A673 (cell line): ENCODE measurements at regions not wholly inside any gene's neighbourhood (a gene's known extent, or its start where the extent isn't known, plus 50 kb on each side); places are given as distances from the start of the nearest gene placed in this dataset.

ENCODE experiments used
- EZH2 ChIP-seq: fragments of 200-600 bp; sonication (generic); IDR thresholded peaks from 2 replicates; pipeline ENCODE4 v1.6.1; 2017; ENCODE audit warnings: borderline replicate concordance, low read depth, mild to moderate bottlenecking, mixed read lengths, antibody characterized with exemption, low read length; ENCODE audit not compliant: poor library complexity, severe bottlenecking
- TF ChIP-seq, protein P1 (sequence below): fragments of 300-800, 200-600 bp; sonication (generic); conservative IDR thresholded peaks from 2 replicates; pipeline ENCODE4 v1.5.1; 2017; ENCODE audit warnings: low read depth, mild to moderate bottlenecking, antibody characterized with exemption, low read length, moderate library complexity, mixed read lengths

DNA sequence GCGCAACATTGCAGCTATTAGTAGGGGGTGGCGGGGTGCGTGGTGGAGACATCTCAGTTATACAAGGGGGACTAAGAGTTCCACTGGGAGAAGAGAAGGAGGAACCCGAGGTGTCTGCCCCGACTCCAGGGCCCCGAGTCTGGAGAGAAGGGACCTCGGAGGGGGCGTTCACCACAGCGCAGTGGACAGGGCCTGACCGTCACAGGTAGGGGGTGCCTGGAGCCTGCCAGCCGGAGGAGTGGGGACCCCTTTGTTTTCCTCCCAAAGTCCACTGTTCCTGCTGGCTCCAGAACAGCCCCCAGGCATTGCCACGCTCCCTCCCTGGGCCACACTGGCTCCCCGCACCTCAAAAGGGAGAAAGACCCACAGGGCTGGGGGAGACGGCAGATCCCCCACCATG is 175.9 kb upstream of the TNRC6C start:
- TF ChIP-seq, protein P1, sequence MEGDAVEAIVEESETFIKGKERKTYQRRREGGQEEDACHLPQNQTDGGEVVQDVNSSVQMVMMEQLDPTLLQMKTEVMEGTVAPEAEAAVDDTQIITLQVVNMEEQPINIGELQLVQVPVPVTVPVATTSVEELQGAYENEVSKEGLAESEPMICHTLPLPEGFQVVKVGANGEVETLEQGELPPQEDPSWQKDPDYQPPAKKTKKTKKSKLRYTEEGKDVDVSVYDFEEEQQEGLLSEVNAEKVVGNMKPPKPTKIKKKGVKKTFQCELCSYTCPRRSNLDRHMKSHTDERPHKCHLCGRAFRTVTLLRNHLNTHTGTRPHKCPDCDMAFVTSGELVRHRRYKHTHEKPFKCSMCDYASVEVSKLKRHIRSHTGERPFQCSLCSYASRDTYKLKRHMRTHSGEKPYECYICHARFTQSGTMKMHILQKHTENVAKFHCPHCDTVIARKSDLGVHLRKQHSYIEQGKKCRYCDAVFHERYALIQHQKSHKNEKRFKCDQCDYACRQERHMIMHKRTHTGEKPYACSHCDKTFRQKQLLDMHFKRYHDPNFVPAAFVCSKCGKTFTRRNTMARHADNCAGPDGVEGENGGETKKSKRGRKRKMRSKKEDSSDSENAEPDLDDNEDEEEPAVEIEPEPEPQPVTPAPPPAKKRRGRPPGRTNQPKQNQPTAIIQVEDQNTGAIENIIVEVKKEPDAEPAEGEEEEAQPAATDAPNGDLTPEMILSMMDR, result no peak
- no peak for TF ChIP-seq EZH2
